Upper lobe of left lung (tissue), 4 donors: ENCODE measurements at regions not wholly inside any gene's neighbourhood (a gene's known extent, or its start where the extent isn't known, plus 50 kb on each side); places are given as distances from the start of the nearest gene placed in this dataset.

Source experiments
- CTCF ChIP-seq, 6 experiments: fragments of 450-650 bp in 4 of 6; fragments of 200-600 bp in 2 of 6; sonication (generic) in 2 of 6; IDR thresholded peaks; one replicate each; pipeline ENCODE4 v1.5.1; 2016 to 2019; ENCODE audit warnings: antibody characterized with exemption in 6 of 6
- EP300 ChIP-seq, 4 donors: sonication (generic); formaldehyde crosslinking; IDR thresholded peaks; one replicate each; pipeline ENCODE4 v1.5.1; 2017; ENCODE audit warnings: antibody characterized with exemption in 4 of 4, control low read depth in 2 of 4
- POLR2A ChIP-seq, 4 donors: fragments of 450-650 bp; IDR thresholded peaks; one replicate each; pipeline ENCODE4 v1.5.1; 2016 to 2017; ENCODE audit warnings: antibody characterized with exemption in 4 of 4, mild to moderate bottlenecking in 2 of 4
- POLR2AphosphoS5 ChIP-seq, 2 donors: sonication (generic); formaldehyde crosslinking; IDR thresholded peaks; one replicate each; pipeline ENCODE4 v1.5.1; 2017; ENCODE audit warnings: antibody characterized with exemption in 2 of 2

- TF ChIP-seq POLR2A (IDR thresholded peaks at IDR 0.05) = no peak
- no peak for TF ChIP-seq CTCF (IDR thresholded peaks at IDR 0.05)
- no peak for TF ChIP-seq EP300 (IDR thresholded peaks at IDR 0.05)
- no peak for TF ChIP-seq POLR2AphosphoS5 (IDR thresholded peaks at IDR 0.05)
Measured at GRCh38 chr9:26656003-26656870, 236.4 kb downstream of the CAAP1 start.
